Activated CD8-positive, alpha-beta memory T cell treated with anti-CD3 and anti-CD28 coated beads, Interleukin-2, amount 50 U/mL, for 24 hours (primary cell): ENCODE measurements at regions not wholly inside any gene's neighbourhood (a gene's known extent, or its start where the extent isn't known, plus 50 kb on each side); places are given as distances from the start of the nearest gene placed in this dataset.

ENCODE experiments used
- DNase-seq: peaks from one replicate; pipeline ENCODE4 v3.0.0-alpha.2; 2020; ENCODE audit errors: extremely low read depth

GRCh38 chr4:177569434-177569833 lies 127.2 kb upstream of the AGA start:
- no peak for DNase-seq

DNA sequence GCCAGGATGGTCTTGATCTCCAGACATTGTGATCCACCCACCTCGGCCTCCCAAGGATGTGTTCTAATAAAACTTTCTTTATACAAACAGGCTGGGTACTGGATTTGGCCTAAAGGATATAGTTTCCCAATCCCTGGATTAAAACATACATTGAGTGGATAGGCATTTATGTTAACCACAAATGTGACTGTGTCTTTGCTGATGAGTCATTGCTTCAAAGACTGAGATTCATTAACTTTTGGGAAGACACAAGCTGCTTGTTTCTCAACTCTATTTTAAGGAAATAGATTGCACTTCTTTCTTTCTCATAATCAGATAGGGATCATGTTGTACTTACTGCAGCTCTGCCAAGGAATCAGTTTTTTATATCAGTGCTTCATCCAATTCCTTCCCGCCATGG lies 131.3 kb upstream of the AGA start:
- DNase-seq: no peak

GRCh38 chr4:177574446-177574845 lies 132.2 kb upstream of the AGA start:
- no peak for DNase-seq

DNA sequence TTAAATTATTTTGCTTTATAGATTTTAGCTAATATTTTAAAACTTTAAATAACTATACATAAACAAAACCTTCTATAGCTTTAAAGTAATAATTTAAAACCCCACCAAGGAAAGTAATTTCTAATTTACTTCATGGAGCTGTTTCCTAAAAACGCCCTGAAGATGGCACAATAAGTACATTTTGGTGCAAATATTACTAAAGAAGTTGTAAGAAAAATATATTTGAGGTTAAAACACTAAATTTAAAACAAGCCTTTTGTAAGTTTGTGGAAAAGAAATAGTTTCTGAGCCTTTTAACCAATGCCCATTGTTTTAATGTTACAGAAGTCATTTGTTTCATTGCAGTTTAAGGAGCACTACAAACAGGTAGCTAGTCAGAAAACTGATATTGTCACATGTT lies 137.4 kb upstream of the AGA start:
- DNase-seq: no peak

DNA sequence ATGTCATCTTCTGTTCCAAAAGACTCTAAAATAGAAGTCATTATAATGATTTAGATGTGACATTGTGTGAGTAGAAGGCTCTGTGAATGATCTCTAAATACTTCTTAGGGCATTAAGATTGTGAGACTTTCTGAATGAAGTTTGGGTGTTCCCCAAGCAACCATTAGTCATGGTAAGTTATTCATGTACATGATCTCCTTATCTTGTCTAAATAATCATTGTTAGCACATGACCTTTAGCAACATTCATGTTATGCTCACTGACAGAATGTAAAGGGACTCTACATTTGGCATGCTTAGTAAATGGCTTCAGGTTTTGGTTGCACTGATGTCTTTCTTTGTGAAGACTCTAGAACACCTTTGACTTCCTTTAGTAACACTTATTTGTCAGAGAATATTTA lies 140.8 kb upstream of the AGA start:
- DNase-seq: no peak

GRCh38 chr4:177587989-177588388 lies 145.8 kb upstream of the AGA start:
- DNase-seq: no peak

DNA sequence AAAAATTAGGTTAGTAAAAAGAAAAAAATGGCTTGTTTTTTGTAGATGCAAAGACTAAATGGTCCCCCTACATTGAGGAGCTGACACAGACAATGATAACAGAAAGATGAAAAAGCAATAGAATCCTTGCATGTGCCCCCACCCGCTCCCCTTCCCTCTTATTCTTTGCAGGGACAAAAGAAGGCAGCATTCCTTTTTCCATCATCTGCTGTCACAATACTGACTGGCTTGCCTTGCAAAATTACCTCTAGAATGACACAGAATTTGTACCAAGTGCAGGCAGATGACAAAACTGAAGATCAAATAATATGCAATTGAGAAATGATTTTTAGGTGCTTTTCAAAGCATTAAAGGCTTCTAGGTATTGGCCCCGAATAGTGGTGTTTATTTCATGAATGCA lies 153.1 kb upstream of the AGA start:
- no peak for DNase-seq

- no peak for DNase-seq
Observed at GRCh38 chr4:177596035-177596434, 153.8 kb upstream of the AGA start.

- DNase-seq: no peak
Observed at GRCh38 chr4:177596991-177597390, 154.8 kb upstream of the AGA start.

GRCh38 chr4:177605252-177605651 lies 163.0 kb upstream of the AGA start:
- no peak for DNase-seq

DNA sequence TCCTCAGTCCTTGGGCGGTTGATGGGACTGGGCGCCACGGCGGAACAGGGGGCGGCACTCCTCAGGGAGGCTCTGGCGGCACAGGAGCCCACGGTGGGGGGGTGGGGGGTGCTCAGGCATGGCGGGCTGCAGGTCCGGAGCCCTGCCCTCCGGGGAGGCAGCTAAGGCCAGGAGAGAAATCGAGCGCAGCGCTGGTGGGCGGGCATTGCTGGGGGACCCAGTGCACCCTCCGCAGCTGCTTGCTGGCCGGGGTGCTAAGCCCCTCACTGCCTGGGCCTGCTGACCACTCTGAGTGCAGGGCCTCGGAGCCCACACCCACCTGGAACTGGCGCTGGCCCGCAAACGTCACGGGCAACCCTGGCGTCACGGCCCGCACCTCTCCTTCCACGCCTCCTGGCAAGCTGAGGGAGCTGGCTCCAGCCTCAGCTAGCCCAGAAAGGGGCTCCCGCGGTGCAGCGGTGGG lies 164.9 kb upstream of the AGA start:
- DNase-seq: no peak

GRCh38 chr4:177611974-177612664 lies 169.9 kb upstream of the AGA start:
- DNase-seq: no peak

GRCh38 chr4:177612684-177613083 lies 170.4 kb upstream of the AGA start:
- no peak for DNase-seq

DNA sequence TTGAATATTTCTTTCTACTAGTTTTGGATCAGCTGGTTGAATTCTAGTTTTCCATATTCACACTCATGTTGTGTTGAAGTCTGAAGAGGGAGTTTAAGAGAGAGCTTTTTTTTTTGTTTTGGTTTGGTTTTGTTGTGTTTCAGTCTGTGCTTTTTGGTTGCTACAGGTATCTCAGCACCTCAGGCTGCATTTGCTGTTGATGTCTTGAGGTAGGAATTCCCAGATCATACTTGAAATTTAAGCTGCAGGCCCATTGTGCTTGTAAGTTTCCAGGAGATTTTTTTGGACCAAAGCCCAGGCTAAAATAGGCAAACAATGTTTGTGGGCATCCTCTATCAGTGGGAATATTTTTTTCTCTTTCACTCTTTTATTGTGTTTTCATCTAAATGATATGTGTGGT lies 190.2 kb upstream of the AGA start:
- DNase-seq: no peak

DNA sequence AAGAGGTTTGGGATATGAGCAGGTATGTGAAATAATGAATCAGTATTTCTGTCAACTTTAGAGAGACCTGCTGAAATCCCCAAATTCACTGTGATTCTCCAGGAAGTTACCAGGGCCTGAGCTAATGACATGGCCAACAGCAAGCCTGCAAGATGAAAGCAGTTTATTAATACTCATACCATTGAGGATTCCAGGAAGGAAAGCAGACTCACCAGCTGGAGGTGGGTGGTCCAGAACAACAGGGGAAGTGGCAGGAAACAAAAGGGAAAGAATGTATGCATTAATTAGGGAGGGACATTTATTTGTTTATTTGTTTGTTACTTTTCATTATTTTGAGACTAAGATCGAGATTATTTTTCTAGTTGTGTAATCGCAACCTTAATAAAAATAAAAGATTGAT lies 196.6 kb upstream of the AGA start:
- DNase-seq: no peak

- DNase-seq: no peak
Observed at GRCh38 chr4:177640864-177641263, 198.6 kb upstream of the AGA start.

DNA sequence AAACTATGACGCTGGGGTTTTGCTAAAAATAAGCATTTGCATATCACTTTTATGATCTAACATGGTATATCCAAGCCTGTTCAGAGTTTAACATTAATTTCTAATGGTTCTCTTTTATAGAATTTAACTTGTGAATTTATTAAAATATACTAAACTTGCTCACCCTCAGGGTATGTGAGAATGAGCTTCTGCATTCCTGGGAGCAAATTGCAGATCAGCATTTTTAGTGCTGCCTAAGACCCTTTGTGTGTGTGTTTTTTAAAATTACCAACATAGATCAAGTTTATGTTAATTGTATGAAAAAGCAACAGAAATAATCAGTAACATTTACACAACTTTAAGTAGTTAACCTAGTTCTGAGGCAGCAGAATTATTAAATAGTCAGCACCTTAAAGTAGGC lies 218.0 kb upstream of the AGA start:
- no peak for DNase-seq

DNA sequence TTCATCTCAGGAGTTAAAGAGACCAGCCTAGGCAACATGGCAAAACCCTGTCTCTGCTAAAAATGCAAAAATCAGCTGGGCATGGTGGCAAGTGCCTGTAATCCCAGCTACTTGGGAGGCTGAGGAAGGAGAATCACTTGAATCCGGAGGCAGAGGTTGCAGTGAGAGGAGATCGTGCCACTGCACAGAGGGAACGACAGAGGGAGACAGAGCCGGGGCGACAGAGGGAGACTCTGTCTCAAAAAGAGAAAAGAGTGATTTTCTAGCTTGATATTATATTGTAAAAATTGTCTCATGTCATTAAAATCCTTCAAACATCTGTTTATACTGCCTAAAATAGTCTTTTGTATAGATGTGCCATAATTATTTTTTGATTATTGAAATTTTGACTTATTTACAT lies 225.4 kb upstream of the AGA start:
- no peak for DNase-seq

DNA sequence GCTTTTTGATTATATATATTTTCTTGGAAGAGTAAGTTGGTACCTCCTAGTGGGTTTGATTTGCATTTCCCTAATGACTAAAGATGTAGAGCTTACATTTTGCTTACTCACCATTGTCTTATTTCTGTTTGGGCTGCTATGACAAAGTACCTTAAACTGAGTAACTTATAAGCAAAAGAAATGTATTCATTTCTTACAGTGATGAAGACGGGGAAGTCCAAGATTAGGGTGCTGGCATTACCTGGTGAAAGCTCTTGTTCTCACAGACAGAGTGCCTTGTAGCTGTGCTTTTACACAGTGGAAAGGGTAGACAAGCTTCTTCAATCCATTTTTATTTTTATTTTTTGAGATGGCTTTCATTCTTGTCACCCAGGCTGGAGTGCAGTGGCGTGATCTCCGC lies 229.2 kb upstream of the AGA start:
- no peak for DNase-seq

GRCh38 chr4:177671845-177672244 lies 229.6 kb upstream of the AGA start:
- DNase-seq: no peak

- no peak for DNase-seq
Observed at GRCh38 chr4:177673985-177674489, 231.8 kb upstream of the AGA start.

GRCh38 chr4:177680308-177680707 lies 238.1 kb upstream of the AGA start:
- no peak for DNase-seq

DNA sequence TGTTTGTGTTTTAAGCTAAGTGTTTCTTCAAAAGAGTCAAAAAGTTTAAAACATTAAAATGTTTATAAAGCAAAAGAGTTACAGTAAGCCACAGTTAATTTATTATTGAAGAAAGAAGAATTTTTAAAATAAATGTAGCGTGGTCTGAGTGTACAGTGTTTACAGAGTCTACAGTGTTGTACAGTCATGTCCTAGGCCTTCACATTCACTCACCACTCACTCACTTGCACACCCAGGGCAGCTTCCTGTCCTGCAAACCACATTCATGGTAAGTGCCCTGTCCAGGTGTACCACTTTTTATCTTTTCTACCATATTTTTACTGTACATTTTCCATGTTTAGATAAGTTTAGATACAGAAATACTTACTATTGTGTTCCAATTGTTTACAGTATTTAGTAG lies 239.7 kb upstream of the AGA start:
- no peak for DNase-seq

- DNase-seq: no peak
Observed at GRCh38 chr4:177687117-177687516, 244.9 kb upstream of the AGA start.
